Smooth muscle cell (in vitro differentiated cells): ENCODE measurements at regions not wholly inside any gene's neighbourhood (a gene's known extent, or its start where the extent isn't known, plus 50 kb on each side); places are given as distances from the start of the nearest gene placed in this dataset.

Experiments
- DNase-seq: peaks from one replicate; lab custom pipeline; 2025; ENCODE audit not compliant: unreplicated experiment; lab: John Stamatoyannopoulos, UW
- H2AFZ ChIP-seq: fragments of 200-600 bp; sonication (generic); 2 replicates; pipeline ENCODE4 v1.6.0; 2016; ENCODE audit warnings: antibody characterized with exemption, low read depth, mild to moderate bottlenecking
- H3F3A ChIP-seq: fragments of 200-600 bp; sonication (generic); 2 replicates; pipeline ENCODE4 v1.6.0; 2017; ENCODE audit warnings: antibody characterized with exemption, low read depth
- H3K27ac ChIP-seq: fragments of 200-600 bp; sonication (generic); 2 replicates; pipeline ENCODE4 v1.5.1; 2016; ENCODE audit warnings: low read depth, mild to moderate bottlenecking
- H3K27me3 ChIP-seq: fragments of 200-600 bp; sonication (generic); 2 replicates; pipeline ENCODE4 v1.6.1; 2016; ENCODE audit warnings: low read depth, mild to moderate bottlenecking
- H3K36me3 ChIP-seq: fragments of 200-600 bp; sonication (generic); 2 replicates; pipeline ENCODE4 v1.5.1; 2016; ENCODE audit warnings: low read depth
- H3K4me1 ChIP-seq: fragments of 200-600 bp; sonication (generic); 2 replicates; pipeline ENCODE4 v1.5.1; 2016; ENCODE audit warnings: low read depth
- H3K4me2 ChIP-seq: fragments of 200-600 bp; sonication (generic); 2 replicates; pipeline ENCODE4 v1.6.0; 2016; ENCODE audit warnings: mild to moderate bottlenecking
- H3K4me3 ChIP-seq: fragments of 200-600 bp; sonication (generic); 2 replicates; pipeline ENCODE4 v1.5.1; 2016; ENCODE audit warnings: mild to moderate bottlenecking
- H3K79me2 ChIP-seq: fragments of 200-600 bp; sonication (generic); 2 replicates; pipeline ENCODE4 v1.6.0; 2016; ENCODE audit warnings: low read depth, mild to moderate bottlenecking
- H3K9ac ChIP-seq: fragments of 200-600 bp; sonication (generic); 2 replicates; pipeline ENCODE4 v1.6.0; 2016; ENCODE audit warnings: low read depth
- H3K9me3 ChIP-seq: fragments of 200-600 bp; sonication (generic); replicated peaks from 2 replicates; pipeline ENCODE4 v1.5.1; 2016; ENCODE audit warnings: low read depth
- H4K20me1 ChIP-seq: fragments of 200-600 bp; sonication (generic); 2 replicates; pipeline ENCODE4 v1.6.0; 2016; ENCODE audit warnings: low read depth
- CTCF ChIP-seq: fragments of 200-600 bp; sonication (generic); IDR thresholded peaks from 2 replicates; pipeline ENCODE4 v1.5.1; 2017; ENCODE audit warnings: borderline replicate concordance, mild to moderate bottlenecking, antibody characterized with exemption; ENCODE audit not compliant: insufficient read depth, poor library complexity, severe bottlenecking
- WGBS: methylation state at CpG from one replicate; pipeline ENCODE4 v1.1.7; 2016; ENCODE audit warnings: low lambda C conversion rate; 5-methylcytosine and 5-hydroxymethylcytosine counted together

GRCh38 chr5:54689411-54690251, 172.1 kb downstream of the SNX18 start:
- no peaks in the 10 kb centered on the region for H3K79me2 ChIP-seq
- H3K9me3 ChIP-seq = no peaks in the 10 kb centered on the region
- TF ChIP-seq CTCF = no peak
- no peaks in the 10 kb centered on the region for H3F3A ChIP-seq
- H3K4me3 ChIP-seq = no peak overlapping the region
- DNase-seq = no peak
- H3K27me3 ChIP-seq = no peaks in the 10 kb centered on the region
- no peaks in the 10 kb centered on the region for H3K4me1 ChIP-seq
- H3K9ac ChIP-seq = no peak overlapping the region
- no peak overlapping the region for H3K4me2 ChIP-seq
- WGBS = 92% methylated on average over 3 of the region's 3 CpGs
- no peak overlapping the region for H2AFZ ChIP-seq
- H3K27ac ChIP-seq = no peak overlapping the region
- no peaks in the 10 kb centered on the region for H3K36me3 ChIP-seq
- no peaks in the 10 kb centered on the region for H4K20me1 ChIP-seq

- H3K27ac ChIP-seq = no peak overlapping the region
- no peaks in the 10 kb centered on the region for H3K36me3 ChIP-seq
- TF ChIP-seq CTCF = no peak
- no peak overlapping the region for H2AFZ ChIP-seq
- H3K4me2 ChIP-seq = no peak overlapping the region
- no peaks in the 10 kb centered on the region for H3F3A ChIP-seq
- H3K27me3 ChIP-seq = no peaks in the 10 kb centered on the region
- H3K4me3 ChIP-seq = no peak overlapping the region
- DNase-seq = no peak
- H3K9me3 ChIP-seq = no peaks in the 10 kb centered on the region
- WGBS = 74% methylated on average over 5 of the region's 5 CpGs
- H3K79me2 ChIP-seq = no peaks in the 10 kb centered on the region
- H3K9ac ChIP-seq = no peak overlapping the region
- H3K4me1 ChIP-seq = no peaks in the 10 kb centered on the region
- no peaks in the 10 kb centered on the region for H4K20me1 ChIP-seq
These were observed 163.4 kb downstream of the SNX18 start for GRCh38 chr5:54680998-54681397.

- H3K9ac ChIP-seq = no peak overlapping the region
- no peaks in the 10 kb centered on the region for H3K36me3 ChIP-seq
- no peak for TF ChIP-seq CTCF
- WGBS = 98% methylated on average over 2 of the region's 2 CpGs
- no peak for DNase-seq
- no peaks in the 10 kb centered on the region for H4K20me1 ChIP-seq
- no peaks in the 10 kb centered on the region for H3K4me1 ChIP-seq
- H2AFZ ChIP-seq = no peak overlapping the region
- H3K27me3 ChIP-seq = no peaks in the 10 kb centered on the region
- no peaks in the 10 kb centered on the region for H3K9me3 ChIP-seq
- no peak overlapping the region for H3K4me2 ChIP-seq
- H3K4me3 ChIP-seq = no peak overlapping the region
- no peaks in the 10 kb centered on the region for H3F3A ChIP-seq
- H3K79me2 ChIP-seq = no peaks in the 10 kb centered on the region
- no peak overlapping the region for H3K27ac ChIP-seq
These were observed 162.1 kb downstream of the SNX18 start for GRCh38 chr5:54679686-54680085.

GRCh38 chr5:54678737-54679136, 161.2 kb downstream of the SNX18 start:
- H3F3A ChIP-seq = no peaks in the 10 kb centered on the region
- no peaks in the 10 kb centered on the region for H3K36me3 ChIP-seq
- no peak overlapping the region for H2AFZ ChIP-seq
- no peak overlapping the region for H3K4me2 ChIP-seq
- H3K27me3 ChIP-seq = no peaks in the 10 kb centered on the region
- no peak for DNase-seq
- no peaks in the 10 kb centered on the region for H3K79me2 ChIP-seq
- no peak overlapping the region for H3K9ac ChIP-seq
- no peak for TF ChIP-seq CTCF
- no peaks in the 10 kb centered on the region for H3K4me1 ChIP-seq
- no peaks in the 10 kb centered on the region for H4K20me1 ChIP-seq
- no peak overlapping the region for H3K4me3 ChIP-seq
- WGBS = 89% methylated on average over 3 of the region's 3 CpGs
- H3K9me3 ChIP-seq = no peaks in the 10 kb centered on the region
- H3K27ac ChIP-seq = no peak overlapping the region
